Epithelial cell of proximal tubule (primary cell): ENCODE measurements at regions not wholly inside any gene's neighbourhood (a gene's known extent, or its start where the extent isn't known, plus 50 kb on each side); places are given as distances from the start of the nearest gene placed in this dataset.

Experiments used
- DNase-seq: peaks from one replicate; pipeline ENCODE4 v3.0.0-alpha.2; 2011; ENCODE audit warnings: low read depth
- H3K4me3 ChIP-seq: 2 replicates; pipeline ENCODE4 v1.5.1; 2011; ENCODE audit warnings: low read depth, mild to moderate bottlenecking, low read length
- TF ChIP-seq, protein P1 (sequence below): conservative IDR thresholded peaks from 2 replicates; pipeline ENCODE4 v1.5.1; 2012; ENCODE audit warnings: low read depth, mild to moderate bottlenecking, low read length

DNA sequence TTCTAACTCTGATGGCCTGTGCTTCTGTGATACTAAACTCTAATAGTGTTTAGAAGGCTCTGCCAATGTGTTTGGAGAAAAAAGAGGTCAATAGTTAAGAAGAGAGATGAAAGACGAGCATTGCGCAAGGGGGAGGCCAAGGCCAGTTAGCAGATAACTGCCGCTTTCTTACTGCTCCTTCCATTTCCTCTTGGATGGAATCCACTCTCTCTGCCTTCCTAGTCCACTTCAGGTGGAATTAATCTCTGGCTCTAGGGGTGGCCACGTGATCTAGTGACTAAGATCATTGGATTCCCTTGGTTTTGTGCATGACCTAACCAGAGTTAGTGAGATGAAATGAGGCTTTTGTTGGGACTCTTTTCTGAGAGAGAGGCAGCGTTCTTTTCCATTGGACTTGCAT lies 148.3 kb downstream of the ACTL8 start:
- DNase-seq = peak; percentile 32
- no peak overlapping the region for H3K4me3 ChIP-seq
- TF ChIP-seq, protein P1, sequence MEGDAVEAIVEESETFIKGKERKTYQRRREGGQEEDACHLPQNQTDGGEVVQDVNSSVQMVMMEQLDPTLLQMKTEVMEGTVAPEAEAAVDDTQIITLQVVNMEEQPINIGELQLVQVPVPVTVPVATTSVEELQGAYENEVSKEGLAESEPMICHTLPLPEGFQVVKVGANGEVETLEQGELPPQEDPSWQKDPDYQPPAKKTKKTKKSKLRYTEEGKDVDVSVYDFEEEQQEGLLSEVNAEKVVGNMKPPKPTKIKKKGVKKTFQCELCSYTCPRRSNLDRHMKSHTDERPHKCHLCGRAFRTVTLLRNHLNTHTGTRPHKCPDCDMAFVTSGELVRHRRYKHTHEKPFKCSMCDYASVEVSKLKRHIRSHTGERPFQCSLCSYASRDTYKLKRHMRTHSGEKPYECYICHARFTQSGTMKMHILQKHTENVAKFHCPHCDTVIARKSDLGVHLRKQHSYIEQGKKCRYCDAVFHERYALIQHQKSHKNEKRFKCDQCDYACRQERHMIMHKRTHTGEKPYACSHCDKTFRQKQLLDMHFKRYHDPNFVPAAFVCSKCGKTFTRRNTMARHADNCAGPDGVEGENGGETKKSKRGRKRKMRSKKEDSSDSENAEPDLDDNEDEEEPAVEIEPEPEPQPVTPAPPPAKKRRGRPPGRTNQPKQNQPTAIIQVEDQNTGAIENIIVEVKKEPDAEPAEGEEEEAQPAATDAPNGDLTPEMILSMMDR = no peak

DNA sequence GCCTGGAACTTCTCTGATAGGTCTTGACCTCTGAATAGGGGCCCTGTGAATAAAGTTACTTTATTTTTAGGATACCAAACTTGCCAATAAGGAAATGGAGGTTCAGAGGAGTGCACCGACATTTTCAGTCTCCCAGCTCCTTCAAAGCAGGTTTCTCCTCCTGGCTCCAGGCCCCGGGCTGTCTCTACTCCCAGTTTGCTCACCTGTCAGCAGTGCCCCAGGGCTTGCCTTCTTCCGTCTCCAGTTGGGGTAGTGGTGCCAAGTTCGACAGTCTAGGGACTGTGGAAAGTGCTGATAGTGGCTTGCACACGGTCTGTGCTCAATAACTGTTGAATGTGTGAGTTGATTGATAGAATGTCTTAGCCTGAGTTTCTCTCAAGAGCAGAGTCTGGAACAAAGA lies 149.2 kb downstream of the ACTL8 start:
- DNase-seq = no peak
- H3K4me3 ChIP-seq = no peak overlapping the region
- TF ChIP-seq, protein P1 = no peak

DNA sequence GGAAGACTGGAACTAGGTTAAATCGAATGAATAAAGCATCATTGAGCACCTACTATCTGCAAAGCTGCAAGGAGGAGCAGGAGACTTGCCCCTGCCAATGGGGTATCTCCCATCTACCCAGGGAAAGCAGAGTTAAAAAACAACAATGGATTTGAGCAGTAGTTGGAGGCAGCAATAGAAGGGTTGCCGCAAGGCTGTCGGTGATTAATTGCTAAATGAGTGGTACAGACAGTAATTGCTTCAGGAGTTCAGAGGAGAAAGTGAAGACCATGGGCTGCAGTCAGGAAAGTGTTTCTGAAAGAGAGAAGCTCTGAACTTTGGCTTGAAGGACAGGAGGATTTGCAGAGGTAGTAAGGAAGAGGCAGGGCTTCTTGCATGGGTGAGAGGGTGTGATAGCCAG lies 152.9 kb downstream of the ACTL8 start:
- H3K4me3 ChIP-seq = no peak overlapping the region
- DNase-seq = no peak
- TF ChIP-seq, protein P1 = no peak

DNA sequence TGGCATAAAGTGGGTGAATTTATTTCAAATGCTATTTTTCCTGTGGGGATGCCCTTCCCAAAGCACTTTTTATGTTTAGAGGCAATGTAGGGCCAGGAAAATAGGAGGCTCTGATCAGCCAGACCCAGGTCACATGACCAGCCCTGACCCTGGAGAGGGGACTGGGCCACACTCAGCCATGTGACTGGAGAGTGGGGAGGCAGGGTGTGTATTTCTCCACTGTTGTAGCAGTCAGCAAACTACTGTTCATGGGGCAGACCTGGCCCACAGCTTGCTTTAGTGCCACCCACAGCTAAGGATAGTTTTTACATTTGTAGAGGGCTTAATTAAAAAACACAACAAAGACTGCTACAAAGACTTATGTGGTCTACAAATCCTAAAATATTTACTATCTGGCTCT lies 153.8 kb downstream of the ACTL8 start:
- TF ChIP-seq, protein P1 = no peak
- DNase-seq = no peak
- no peak overlapping the region for H3K4me3 ChIP-seq

DNA sequence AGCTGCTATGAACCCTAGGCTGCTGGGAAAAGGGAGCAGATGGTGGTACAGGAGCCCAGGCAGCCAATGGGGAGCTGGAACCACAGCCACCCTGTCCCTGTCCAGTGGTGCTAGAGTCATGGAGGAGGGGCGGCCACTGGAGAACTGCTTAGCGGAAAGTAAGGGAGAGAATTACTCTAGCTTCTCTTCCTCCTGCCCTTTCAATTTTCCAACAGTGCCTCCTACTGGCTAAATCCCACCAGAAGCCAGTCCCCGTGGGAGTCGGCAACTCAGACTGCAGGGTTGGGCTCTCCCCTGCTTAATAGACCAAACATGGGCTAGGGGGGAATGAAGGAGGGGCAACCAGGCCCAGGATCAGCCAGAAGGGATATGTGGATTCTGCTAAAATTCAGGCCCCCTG lies 154.5 kb downstream of the ACTL8 start:
- DNase-seq = no peak
- TF ChIP-seq, protein P1 = peak; percentile 70
- H3K4me3 ChIP-seq = no peak overlapping the region

DNA sequence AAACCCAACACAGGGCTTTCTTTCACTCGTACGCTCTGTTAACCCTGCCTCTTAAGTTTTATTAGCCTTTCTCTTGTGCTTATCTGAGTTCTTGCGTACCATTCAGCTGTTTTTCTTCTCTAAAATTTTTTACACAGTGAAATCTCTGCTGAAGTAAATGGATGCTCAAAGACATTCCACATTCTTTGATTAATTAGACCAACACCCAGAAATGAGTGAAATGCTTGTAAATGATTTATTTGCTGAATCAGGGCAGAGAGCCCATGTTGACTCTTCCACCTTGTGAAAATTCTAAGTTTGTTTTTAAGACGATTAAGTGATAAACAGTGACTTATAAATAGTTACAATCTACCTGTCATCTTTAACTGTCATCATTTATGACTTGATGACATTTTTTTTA lies 156.7 kb downstream of the ACTL8 start:
- no peak overlapping the region for H3K4me3 ChIP-seq
- no peak for DNase-seq
- TF ChIP-seq, protein P1 = no peak

DNA sequence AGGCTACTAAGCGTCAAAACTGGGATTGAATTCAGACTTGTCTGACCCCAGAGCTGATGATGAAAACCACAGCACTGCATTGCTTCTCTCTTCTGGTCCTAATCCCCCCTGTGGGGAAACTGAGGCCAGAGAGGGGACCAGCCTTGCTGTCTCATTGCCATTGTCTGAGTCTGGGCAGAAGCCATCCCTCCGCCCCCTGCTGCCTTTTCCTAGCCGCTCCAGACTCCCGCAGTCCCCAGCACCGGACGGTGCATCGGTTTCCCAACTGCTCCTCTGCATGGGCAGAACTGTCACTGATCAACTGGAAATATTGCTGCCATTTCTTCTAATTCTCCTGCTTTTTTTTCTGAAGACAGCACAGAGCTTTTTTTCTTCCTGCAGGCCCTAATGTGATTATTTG lies 157.4 kb downstream of the ACTL8 start:
- TF ChIP-seq, protein P1 = no peak
- H3K4me3 ChIP-seq = no peak overlapping the region

More for the DNA sequence above, 157.4 kb downstream of the ACTL8 start:
- DNase-seq = no peak
